SK-N-SH (cell line): ENCODE measurements at regions not wholly inside any gene's neighbourhood (a gene's known extent, or its start where the extent isn't known, plus 50 kb on each side); places are given as distances from the start of the nearest gene placed in this dataset.

Experiments
- CTCF ChIA-PET: fragments of 300-600, 350-600 bp; formaldehyde crosslinking; extraction: SDS; loops from one replicate; lab custom pipeline; 2021; lab: Yijun Ruan, JAX
- POLR2A ChIA-PET: fragments of 350-600 bp; sonication (Branson Sonifier 250); formaldehyde crosslinking; extraction: SDS; loops from one replicate; lab custom pipeline; 2020; ENCODE audit warnings: antibody characterized with exemption, inconsistent platforms; lab: Yijun Ruan, JAX
- DNase-seq: peaks from one replicate; pipeline ENCODE4 v3.0.0; 2012
- H2AFZ ChIP-seq: fragments of 200-600 bp; sonication (generic); 2 replicates; pipeline ENCODE4 v1.8.1; 2016; ENCODE audit warnings: antibody characterized with exemption, mild to moderate bottlenecking, low read depth
- H3F3A ChIP-seq: fragments of 200-600 bp; sonication (generic); replicated peaks from 2 replicates; pipeline ENCODE3; 2016; ENCODE audit warnings: antibody characterized with exemption, mild to moderate bottlenecking; ENCODE audit not compliant: insufficient read depth
- H3K27ac ChIP-seq, 2 experiments: fragments of 200-500 bp in 1 of 2; fragments of 200-600 bp in 1 of 2; sonication (Bioruptor generic) in 1 of 2; sonication (generic), shearing (Covaris generic) in 1 of 2; 2 replicates each; pipeline versions ENCODE4 v1.5.1 to v1.6.1; 2014 to 2016; ENCODE audit warnings: low read depth in 2 of 2, inconsistent platforms in 1 of 2, low read length in 1 of 2, mild to moderate bottlenecking in 1 of 2, mixed read lengths in 1 of 2
- H3K27me3 ChIP-seq: fragments of 200-600 bp; sonication (generic), shearing (Covaris generic); 2 replicates; pipeline ENCODE4 v1.6.1; 2016; ENCODE audit warnings: mixed run types; ENCODE audit not compliant: insufficient read depth
- H3K36me3 ChIP-seq, 2 experiments: fragments of 200-500 bp in 1 of 2; fragments of 200-600 bp in 1 of 2; sonication (Bioruptor generic) in 1 of 2; sonication (generic) in 1 of 2; replicated peaks in 1 of 2; 2 replicates each; pipeline versions ENCODE3 to v1.5.1; 2014 to 2016; ENCODE audit warnings: low read length in 1 of 2, mild to moderate bottlenecking in 1 of 2; ENCODE audit not compliant: insufficient read depth in 2 of 2, control insufficient read depth in 1 of 2
- H3K4me1 ChIP-seq, 2 experiments: fragments of 200-500 bp in 1 of 2; fragments of 200-600 bp in 1 of 2; sonication (Bioruptor generic) in 1 of 2; sonication (generic), shearing (Covaris generic) in 1 of 2; 2 replicates each; pipeline versions ENCODE4 v1.5.1 to v1.6.1; 2014 to 2016; ENCODE audit warnings: low read depth in 1 of 2, low read length in 1 of 2, mixed run types in 1 of 2; ENCODE audit not compliant: insufficient read depth in 2 of 2, control insufficient read depth in 1 of 2
- H3K4me2 ChIP-seq: fragments of 200-600 bp; sonication (generic), shearing (Covaris generic); 2 replicates; pipeline ENCODE4 v1.6.1; 2017; ENCODE audit warnings: mixed run types
- H3K4me3 ChIP-seq, 2 experiments: fragments of 200-500 bp in 1 of 2; fragments of 200-600 bp in 1 of 2; sonication (Bioruptor generic) in 1 of 2; sonication (generic), shearing (Covaris generic) in 1 of 2; 2 replicates each; pipeline versions ENCODE4 v1.5.1 to v1.8.1; 2014 to 2016; ENCODE audit warnings: low read depth in 2 of 2, inconsistent platforms in 1 of 2, low read length in 1 of 2, mild to moderate bottlenecking in 1 of 2, mixed read lengths in 1 of 2, moderate library complexity in 1 of 2
- H3K79me2 ChIP-seq: fragments of 200-600 bp; sonication (generic); 2 replicates; pipeline ENCODE4 v1.8.1; 2017; ENCODE audit warnings: mild to moderate bottlenecking; ENCODE audit not compliant: insufficient read depth
- H3K9ac ChIP-seq: fragments of 200-600 bp; sonication (generic); 2 replicates; pipeline ENCODE4 v1.6.1; 2017; ENCODE audit warnings: mixed run types
- H3K9me2 ChIP-seq: fragments of 200-600 bp; sonication (generic); 2 replicates; pipeline ENCODE4 v1.6.1; 2017; ENCODE audit warnings: mixed run types
- H3K9me3 ChIP-seq: fragments of 200-600 bp; sonication (generic); 2 replicates; pipeline ENCODE4 v1.6.1; 2017; ENCODE audit warnings: mixed run types, mild to moderate bottlenecking, moderate library complexity
- H4K20me1 ChIP-seq: fragments of 200-600 bp; sonication (generic); 2 replicates; pipeline ENCODE4 v1.6.1; 2017; ENCODE audit warnings: mild to moderate bottlenecking, mixed run types; ENCODE audit not compliant: insufficient read depth
- CHD2 ChIP-seq: fragments of 150-350 bp; IDR thresholded peaks from 2 replicates; pipeline ENCODE4 v1.6.1; 2018; ENCODE audit warnings: low read length; ENCODE audit not compliant: partially characterized antibody
- CTCF ChIP-seq: fragments of 200-600 bp; sonication (generic); IDR thresholded peaks from 2 replicates; pipeline ENCODE4 v1.6.1; 2017; ENCODE audit warnings: antibody characterized with exemption, mild to moderate bottlenecking, moderate library complexity
- EZH2phosphoT487 ChIP-seq: fragments of 200-600 bp; sonication (generic); IDR thresholded peaks from 2 replicates; pipeline ENCODE4 v1.6.1; 2017; ENCODE audit warnings: low read depth, mixed run types, mild to moderate bottlenecking, antibody characterized with exemption, moderate library complexity, borderline replicate concordance
- FOXJ3 ChIP-seq: sonication (generic); formaldehyde crosslinking; IDR thresholded peaks from 2 replicates; pipeline ENCODE4 v1.5.1; 2020; ENCODE audit warnings: mild to moderate bottlenecking, missing genetic modification reagents
- GATA2 ChIP-seq: sonication (generic); formaldehyde crosslinking; IDR thresholded peaks from 2 replicates; pipeline ENCODE4 v1.5.0; 2020; ENCODE audit warnings: mild to moderate bottlenecking, missing genetic modification reagents
- MAX ChIP-seq: IDR thresholded peaks from 2 replicates; pipeline ENCODE4 v1.4.0; 2012; ENCODE audit warnings: low read depth
- NFIC ChIP-seq: IDR thresholded peaks from 2 replicates; pipeline ENCODE4 v1.4.0; 2012; ENCODE audit warnings: borderline replicate concordance
- PBX3 ChIP-seq: IDR thresholded peaks from 2 replicates; pipeline ENCODE4; 2012
- RAD21 ChIP-seq: IDR thresholded peaks from 2 replicates; pipeline ENCODE4 v1.6.1; 2012; ENCODE audit warnings: mild to moderate bottlenecking, low read length
- RFX5 ChIP-seq: IDR thresholded peaks from 2 replicates; pipeline ENCODE4 v1.6.1; 2012; ENCODE audit warnings: mild to moderate bottlenecking, improper control_type of control experiment, low read length
- RXRA ChIP-seq: IDR thresholded peaks from 2 replicates; pipeline ENCODE4 v1.4.0; 2012; ENCODE audit warnings: low read depth, mild to moderate bottlenecking, borderline replicate concordance
- SMC3 ChIP-seq: IDR thresholded peaks from 2 replicates; pipeline ENCODE4 v1.6.1; 2012; ENCODE audit warnings: low read depth, low read length, improper control_type of control experiment
- TAF1 ChIP-seq: IDR thresholded peaks from 2 replicates; pipeline ENCODE4 v1.6.1; 2012; ENCODE audit warnings: low read depth, mild to moderate bottlenecking, low read length, moderate library complexity, borderline replicate concordance
- TCF12 ChIP-seq: IDR thresholded peaks from 2 replicates; pipeline ENCODE4 v1.4.0; 2012
- TEAD4 ChIP-seq: IDR thresholded peaks from 2 replicates; pipeline ENCODE4 v1.4.0; 2012; ENCODE audit warnings: mild to moderate bottlenecking, borderline replicate concordance; ENCODE audit not compliant: insufficient read depth
- WGBS: methylation state at CpG from one replicate; pipeline ENCODE4 v1.1.6; 2017; ENCODE audit warnings: low lambda C conversion rate; 5-methylcytosine and 5-hydroxymethylcytosine counted together
- TF ChIP-seq, protein P1 (sequence below): fragments of 150-350 bp; IDR thresholded peaks from 2 replicates; pipeline ENCODE4 v1.6.1; 2017; ENCODE audit warnings: antibody characterized with exemption, low read length, low read depth, borderline replicate concordance
- TF ChIP-seq, protein P2 (sequence below): fragments of 150-350 bp; IDR thresholded peaks from 2 replicates; pipeline ENCODE4 v1.6.1; 2016; ENCODE audit warnings: mild to moderate bottlenecking, low read depth, low read length
- TF ChIP-seq, protein P3 (sequence below): IDR thresholded peaks from 2 replicates; pipeline ENCODE4 v1.6.1; 2012; ENCODE audit warnings: mild to moderate bottlenecking, low read depth, low read length, moderate library complexity

- Histone ChIP-seq H3K9me3 (no peaks in the 10 kb centered on the region), H3K27ac (no peak overlapping the region), H3K4me2 (no peak overlapping the region), H4K20me1 (no peaks in the 10 kb centered on the region), H3K9ac (no peak overlapping the region), H3K9me2 (no peaks in the 10 kb centered on the region), H3K27me3 (peaks cover 16% of the 10 kb centered on the region; the same call in 1 of the 2 replicates), H3K4me3 (no peak overlapping the region), H3K79me2 (no peaks in the 10 kb centered on the region), H2AFZ (no peak overlapping the region), H3K4me1 (no peaks in the 10 kb centered on the region), H3K36me3 (no peaks in the 10 kb centered on the region), H3F3A (no peaks in the 10 kb centered on the region)
- CTCF ChIA-PET: no interaction called here
- DNase-seq: no peak
- 2% methylated on average over 6 of the region's 6 CpGs for WGBS
- no peak for TF ChIP-seq RXRA
- no peak for TF ChIP-seq TEAD4
- no peak for TF ChIP-seq GATA2
- no peak for TF ChIP-seq NFIC
- TF ChIP-seq, protein P1, sequence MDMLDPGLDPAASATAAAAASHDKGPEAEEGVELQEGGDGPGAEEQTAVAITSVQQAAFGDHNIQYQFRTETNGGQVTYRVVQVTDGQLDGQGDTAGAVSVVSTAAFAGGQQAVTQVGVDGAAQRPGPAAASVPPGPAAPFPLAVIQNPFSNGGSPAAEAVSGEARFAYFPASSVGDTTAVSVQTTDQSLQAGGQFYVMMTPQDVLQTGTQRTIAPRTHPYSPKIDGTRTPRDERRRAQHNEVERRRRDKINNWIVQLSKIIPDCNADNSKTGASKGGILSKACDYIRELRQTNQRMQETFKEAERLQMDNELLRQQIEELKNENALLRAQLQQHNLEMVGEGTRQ: no peak
- no peak for TF ChIP-seq RFX5
- no peak for TF ChIP-seq CHD2
- TF ChIP-seq SMC3: no peak
- no peak for TF ChIP-seq TAF1
- no peak for TF ChIP-seq MAX
- POLR2A ChIA-PET: no interaction called here
Measured at GRCh38 chr19:28859811-28860210, 353.1 kb downstream of the UQCRFS1 start.

DNA sequence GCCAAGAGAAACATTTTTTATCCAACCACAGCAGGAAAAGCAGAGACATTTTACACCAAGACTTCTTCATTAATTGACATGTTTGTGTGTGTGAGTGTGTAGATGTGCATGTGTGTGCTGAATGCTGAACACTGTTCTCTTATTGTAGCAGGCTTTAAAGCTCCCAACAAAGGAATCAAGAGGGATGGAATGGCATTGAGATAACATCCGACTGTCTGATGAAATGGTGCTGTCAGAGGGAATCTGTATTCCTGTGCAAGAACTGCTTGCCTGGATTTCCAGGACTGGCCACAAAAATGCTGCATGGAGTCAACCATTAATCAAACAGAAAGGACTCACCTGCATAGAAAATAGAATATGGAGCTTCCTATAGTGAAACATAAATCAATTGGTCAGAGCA, 354.0 kb downstream of the UQCRFS1 start:
- no peak overlapping the region for H3K4me2 ChIP-seq
- H3K4me3 ChIP-seq: no peak overlapping the region
- H3K9me3 ChIP-seq: no peaks in the 10 kb centered on the region
- ChIA-PET POLR2A (no interaction called here), CTCF (no interaction called here)
- peaks cover 16% of the 10 kb centered on the region; the same call in 1 of the 2 replicates for H3K27me3 ChIP-seq
- 0% methylated on average over 1 of the region's 1 CpG for WGBS
- H4K20me1 ChIP-seq: no peaks in the 10 kb centered on the region
- H3K9me2 ChIP-seq: no peaks in the 10 kb centered on the region
- no peak overlapping the region for H2AFZ ChIP-seq
- H3K27ac ChIP-seq: no peak overlapping the region
- no peaks in the 10 kb centered on the region for H3K79me2 ChIP-seq
- no peaks in the 10 kb centered on the region for H3F3A ChIP-seq
- no peaks in the 10 kb centered on the region for H3K36me3 ChIP-seq
- DNase-seq: no peak
- no peaks in the 10 kb centered on the region for H3K4me1 ChIP-seq
- no peak overlapping the region for H3K9ac ChIP-seq
- no peak for TF ChIP-seq EZH2phosphoT487
- TF ChIP-seq, protein P2, sequence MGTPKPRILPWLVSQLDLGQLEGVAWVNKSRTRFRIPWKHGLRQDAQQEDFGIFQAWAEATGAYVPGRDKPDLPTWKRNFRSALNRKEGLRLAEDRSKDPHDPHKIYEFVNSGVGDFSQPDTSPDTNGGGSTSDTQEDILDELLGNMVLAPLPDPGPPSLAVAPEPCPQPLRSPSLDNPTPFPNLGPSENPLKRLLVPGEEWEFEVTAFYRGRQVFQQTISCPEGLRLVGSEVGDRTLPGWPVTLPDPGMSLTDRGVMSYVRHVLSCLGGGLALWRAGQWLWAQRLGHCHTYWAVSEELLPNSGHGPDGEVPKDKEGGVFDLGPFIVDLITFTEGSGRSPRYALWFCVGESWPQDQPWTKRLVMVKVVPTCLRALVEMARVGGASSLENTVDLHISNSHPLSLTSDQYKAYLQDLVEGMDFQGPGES: no peak
- TF ChIP-seq FOXJ3 (CRISPR knock-in tag): no peak
- TF ChIP-seq RAD21: no peak
- TF ChIP-seq RFX5: no peak
- no peak for TF ChIP-seq GATA2
- TF ChIP-seq CTCF: no peak
- TF ChIP-seq, protein P3, sequence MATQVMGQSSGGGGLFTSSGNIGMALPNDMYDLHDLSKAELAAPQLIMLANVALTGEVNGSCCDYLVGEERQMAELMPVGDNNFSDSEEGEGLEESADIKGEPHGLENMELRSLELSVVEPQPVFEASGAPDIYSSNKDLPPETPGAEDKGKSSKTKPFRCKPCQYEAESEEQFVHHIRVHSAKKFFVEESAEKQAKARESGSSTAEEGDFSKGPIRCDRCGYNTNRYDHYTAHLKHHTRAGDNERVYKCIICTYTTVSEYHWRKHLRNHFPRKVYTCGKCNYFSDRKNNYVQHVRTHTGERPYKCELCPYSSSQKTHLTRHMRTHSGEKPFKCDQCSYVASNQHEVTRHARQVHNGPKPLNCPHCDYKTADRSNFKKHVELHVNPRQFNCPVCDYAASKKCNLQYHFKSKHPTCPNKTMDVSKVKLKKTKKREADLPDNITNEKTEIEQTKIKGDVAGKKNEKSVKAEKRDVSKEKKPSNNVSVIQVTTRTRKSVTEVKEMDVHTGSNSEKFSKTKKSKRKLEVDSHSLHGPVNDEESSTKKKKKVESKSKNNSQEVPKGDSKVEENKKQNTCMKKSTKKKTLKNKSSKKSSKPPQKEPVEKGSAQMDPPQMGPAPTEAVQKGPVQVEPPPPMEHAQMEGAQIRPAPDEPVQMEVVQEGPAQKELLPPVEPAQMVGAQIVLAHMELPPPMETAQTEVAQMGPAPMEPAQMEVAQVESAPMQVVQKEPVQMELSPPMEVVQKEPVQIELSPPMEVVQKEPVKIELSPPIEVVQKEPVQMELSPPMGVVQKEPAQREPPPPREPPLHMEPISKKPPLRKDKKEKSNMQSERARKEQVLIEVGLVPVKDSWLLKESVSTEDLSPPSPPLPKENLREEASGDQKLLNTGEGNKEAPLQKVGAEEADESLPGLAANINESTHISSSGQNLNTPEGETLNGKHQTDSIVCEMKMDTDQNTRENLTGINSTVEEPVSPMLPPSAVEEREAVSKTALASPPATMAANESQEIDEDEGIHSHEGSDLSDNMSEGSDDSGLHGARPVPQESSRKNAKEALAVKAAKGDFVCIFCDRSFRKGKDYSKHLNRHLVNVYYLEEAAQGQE: no peak
- TF ChIP-seq PBX3: no peak
- TF ChIP-seq TCF12: no peak
- TF ChIP-seq TEAD4: no peak
